CD4-positive, alpha-beta memory T cell (primary cell): ENCODE measurements at regions not wholly inside any gene's neighbourhood (a gene's known extent, or its start where the extent isn't known, plus 50 kb on each side); places are given as distances from the start of the nearest gene placed in this dataset.
"Not testable (repeated sequence)": the region's sequence is repeated elsewhere in the genome, so short reads cannot be mapped to it uniquely, and the experiment has no call there.

Experiments
- CTCF ChIA-PET: fragments of 350-600 bp; sonication (Branson Sonifier 250); formaldehyde crosslinking; loops from one replicate; lab custom pipeline; 2021; ENCODE audit warnings: inconsistent platforms; ENCODE audit not compliant: partially characterized antibody; lab: Charles Lee
- POLR2A ChIA-PET: fragments of 350-600 bp; sonication (Branson Sonifier 250); formaldehyde crosslinking; loops from one replicate; lab custom pipeline; 2021; ENCODE audit not compliant: partially characterized antibody; lab: Charles Lee
- DNase-seq, 5 donors: peaks; one replicate each; pipeline versions ENCODE4 v3.0.0 to v3.0.0-alpha.2; 2020 to 2022; ENCODE audit warnings: mixed read lengths in 1 of 5
- H3K27ac ChIP-seq: one replicate; pipeline ENCODE4 v1.7.0; 2013; ENCODE audit warnings: low read depth, low read length
- H3K27me3 ChIP-seq: 2 replicates; pipeline ENCODE4 v1.7.0; 2013; ENCODE audit warnings: mild to moderate bottlenecking, low read length, moderate library complexity; ENCODE audit not compliant: insufficient read depth
- H3K36me3 ChIP-seq: 2 replicates; pipeline ENCODE4 v1.7.0; 2013; ENCODE audit warnings: mild to moderate bottlenecking, low read length, moderate library complexity; ENCODE audit not compliant: insufficient read depth
- H3K4me1 ChIP-seq: 2 replicates; pipeline ENCODE4 v1.7.0; 2013; ENCODE audit warnings: mild to moderate bottlenecking, low read length, moderate library complexity; ENCODE audit not compliant: insufficient read depth
- H3K4me3 ChIP-seq, 2 donors: one replicate each; pipeline ENCODE4 v1.7.0; 2013; ENCODE audit warnings: low read length in 2 of 2, mild to moderate bottlenecking in 1 of 2
- H3K9me3 ChIP-seq, 2 donors: one replicate each; pipeline ENCODE4 v1.7.0; 2013; ENCODE audit warnings: low read length in 2 of 2, control low read depth in 1 of 2; ENCODE audit not compliant: control insufficient read depth in 1 of 2
- H3K27ac Mint-ChIP-seq, 7 donors: one replicate each; pipeline ENCODE4 v1.8.0; 2020 to 2021; ENCODE audit warnings: mixed read lengths in 7 of 7, mild to moderate bottlenecking in 6 of 7, inconsistent platforms in 3 of 7, moderate library complexity in 3 of 7
- H3K27me3 Mint-ChIP-seq, 2 donors: one replicate each; pipeline ENCODE4 v1.8.0; 2020 to 2021; ENCODE audit warnings: mixed read lengths in 2 of 2
- H3K36me3 Mint-ChIP-seq, 2 donors: one replicate each; pipeline ENCODE4 v1.8.0; 2020 to 2021; ENCODE audit warnings: mixed read lengths in 2 of 2, inconsistent platforms in 1 of 2, mild to moderate bottlenecking in 1 of 2
- H3K4me1 Mint-ChIP-seq, 4 donors: one replicate each; pipeline ENCODE4 v1.8.0; 2020 to 2021; ENCODE audit warnings: mixed read lengths in 4 of 4, mild to moderate bottlenecking in 1 of 4
- H3K4me3 Mint-ChIP-seq, 8 donors: one replicate each; pipeline ENCODE4 v1.8.0; 2020 to 2021; ENCODE audit warnings: mixed read lengths in 8 of 8, mild to moderate bottlenecking in 7 of 8, moderate library complexity in 6 of 8, inconsistent platforms in 3 of 8
- H3K9me3 Mint-ChIP-seq, 8 donors: one replicate each; pipeline ENCODE4 v1.8.0; 2020 to 2021; ENCODE audit warnings: mixed read lengths in 8 of 8, mild to moderate bottlenecking in 5 of 8, inconsistent platforms in 3 of 8, moderate library complexity in 1 of 8
- intact Hi-C: fragments of 100-400 bp; cut with micrococcal nuclease; formaldehyde crosslinking; loops from one replicate; pipeline ENCODE4 v1.15.1; 2023

- Mint-ChIP-seq H3K36me3 (peaks cover 0 to 17% of the 10 kb centered on the region in 2 donors), H3K4me1 (no peaks in the 10 kb centered on the region), H3K9me3 (peaks cover 0 to 4% (median 0%) of the 10 kb centered on the region in 8 donors), H3K27ac (no peak overlapping the region), H3K27me3 (no peaks in the 10 kb centered on the region), H3K4me3 (no peak overlapping the region)
- H3K4me3 ChIP-seq = no peak overlapping the region
- ChIA-PET CTCF (no interaction called here), POLR2A (no interaction called here)
- intact Hi-C loops = no loop called here
- no peaks in the 10 kb centered on the region for H3K4me1 ChIP-seq
- H3K9me3 ChIP-seq = no peaks in the 10 kb centered on the region
- DNase-seq = no peak
- no peaks in the 10 kb centered on the region for H3K27me3 ChIP-seq
- H3K27ac ChIP-seq = no peak overlapping the region
- no peaks in the 10 kb centered on the region for H3K36me3 ChIP-seq
Observed at GRCh38 chr6:159627939-159628338, 65.1 kb downstream of the SOD2 start.

- intact Hi-C loops, POLR2A ChIA-PET, H3K36me3 ChIP-seq, H3K4me3 ChIP-seq, H3K9me3 Mint-ChIP-seq, H3K4me3 Mint-ChIP-seq, H3K4me1 Mint-ChIP-seq, DNase-seq, H3K27me3 Mint-ChIP-seq, H3K27ac ChIP-seq, H3K9me3 ChIP-seq, H3K4me1 ChIP-seq, H3K27me3 ChIP-seq: not testable (repeated sequence)
- Mint-ChIP-seq H3K36me3 (peaks cover 0 to 13% of the 10 kb centered on the region in 2 donors), H3K27ac (peak overlapping the region in 1 of 7 donors; percentile 48)
- CTCF ChIA-PET = interaction anchor here (1.4 kb wide), 1 partner anchor 28 kb away, joined by 4 read pairs; no protein-coding TSS in a partner anchor
Observed at GRCh38 chr6:159626506-159626905, 66.5 kb downstream of the SOD2 start.

- H3K9me3 Mint-ChIP-seq = peaks cover 0 to 15% (median 2%) of the 10 kb centered on the region in 8 donors
- no peak for DNase-seq
- intact Hi-C loops = no loop called here
- Histone ChIP-seq H3K27ac (no peak overlapping the region), H3K4me1 (no peaks in the 10 kb centered on the region), H3K36me3 (no peaks in the 10 kb centered on the region), H3K27me3 (no peaks in the 10 kb centered on the region), H3K9me3 (no peaks in the 10 kb centered on the region), H3K4me3 (no peak overlapping the region)
- no peak overlapping the region for H3K4me3 Mint-ChIP-seq
- POLR2A ChIA-PET = no interaction called here
- no peak overlapping the region for H3K27ac Mint-ChIP-seq
- no peaks in the 10 kb centered on the region for H3K27me3 Mint-ChIP-seq
- H3K36me3 Mint-ChIP-seq = peaks cover 5 to 6% of the 10 kb centered on the region in 2 donors
- H3K4me1 Mint-ChIP-seq = no peaks in the 10 kb centered on the region
- CTCF ChIA-PET = no interaction called here
Observed at GRCh38 chr6:159623156-159623555, 69.9 kb downstream of the SOD2 start.

GRCh38 chr6:159620947-159621346, 72.1 kb downstream of the SOD2 start:
- H3K4me3 Mint-ChIP-seq = no peak overlapping the region
- H3K27ac Mint-ChIP-seq = no peak overlapping the region
- no peaks in the 10 kb centered on the region for H3K27me3 Mint-ChIP-seq
- ChIA-PET POLR2A (no interaction called here), CTCF (no interaction called here)
- no peaks in the 10 kb centered on the region for H3K4me1 ChIP-seq
- DNase-seq = no peak
- no peaks in the 10 kb centered on the region for H3K4me1 Mint-ChIP-seq
- no peaks in the 10 kb centered on the region for H3K27me3 ChIP-seq
- H3K9me3 ChIP-seq = peaks cover 6 to 14% of the 10 kb centered on the region in 2 donors
- H3K36me3 ChIP-seq = no peaks in the 10 kb centered on the region
- intact Hi-C loops = no loop called here
- H3K4me3 ChIP-seq = no peak overlapping the region
- no peak overlapping the region for H3K27ac ChIP-seq
- peaks cover 0 to 36% (median 23%) of the 10 kb centered on the region in 8 donors for H3K9me3 Mint-ChIP-seq
- H3K36me3 Mint-ChIP-seq = peaks cover 21 to 22% of the 10 kb centered on the region in 2 donors

GRCh38 chr6:159617444-159617843, 75.6 kb downstream of the SOD2 start:
- H3K27ac ChIP-seq = no peak overlapping the region
- intact Hi-C loops = no loop called here

GRCh38 chr6:159616456-159616855, 76.6 kb downstream of the SOD2 start:
- H3K9me3 ChIP-seq = peaks cover 6 to 14% of the 10 kb centered on the region in 2 donors
- H3K4me3 ChIP-seq = no peak overlapping the region
- intact Hi-C loops = no loop called here
- no peaks in the 10 kb centered on the region for H3K4me1 ChIP-seq
- Mint-ChIP-seq H3K27me3 (peaks cover 0 to 1% of the 10 kb centered on the region in 2 donors), H3K4me3 (no peak overlapping the region), H3K27ac (no peak overlapping the region), H3K9me3 (peaks cover 0 to 61% (median 45%) of the 10 kb centered on the region in 8 donors), H3K36me3 (peaks cover 21 to 29% of the 10 kb centered on the region in 2 donors), H3K4me1 (no peaks in the 10 kb centered on the region)
- ChIA-PET CTCF (no interaction called here), POLR2A (no interaction called here)
- H3K36me3 ChIP-seq = no peaks in the 10 kb centered on the region
- H3K27ac ChIP-seq = no peak overlapping the region
- DNase-seq = no peak
- no peaks in the 10 kb centered on the region for H3K27me3 ChIP-seq

More at GRCh38 chr6:159617444-159617843, 75.6 kb downstream of the SOD2 start:
- H3K27me3 Mint-ChIP-seq = peaks cover 0 to 1% of the 10 kb centered on the region in 2 donors
- peaks cover 6 to 14% of the 10 kb centered on the region in 2 donors for H3K9me3 ChIP-seq
- no peak for DNase-seq
- H3K36me3 ChIP-seq = no peaks in the 10 kb centered on the region
- ChIA-PET CTCF (no interaction called here), POLR2A (no interaction called here)
- no peaks in the 10 kb centered on the region for H3K4me1 ChIP-seq
- no peak overlapping the region for H3K4me3 Mint-ChIP-seq
- peaks cover 21 to 29% of the 10 kb centered on the region in 2 donors for H3K36me3 Mint-ChIP-seq
- H3K27ac Mint-ChIP-seq = no peak overlapping the region
- H3K9me3 Mint-ChIP-seq = peaks cover 0 to 61% (median 43%) of the 10 kb centered on the region in 8 donors
- no peaks in the 10 kb centered on the region for H3K27me3 ChIP-seq
- H3K4me1 Mint-ChIP-seq = no peaks in the 10 kb centered on the region
- no peak overlapping the region for H3K4me3 ChIP-seq

- no peak overlapping the region for H3K27ac Mint-ChIP-seq
- Histone ChIP-seq H3K9me3 (peaks cover 6 to 14% of the 10 kb centered on the region in 2 donors), H3K27me3 (no peaks in the 10 kb centered on the region), H3K36me3 (no peaks in the 10 kb centered on the region), H3K27ac (no peak overlapping the region), H3K4me3 (no peak overlapping the region), H3K4me1 (no peaks in the 10 kb centered on the region)
- ChIA-PET CTCF (no interaction called here), POLR2A (no interaction called here)
- H3K36me3 Mint-ChIP-seq = peaks cover 21 to 29% of the 10 kb centered on the region in 2 donors
- H3K9me3 Mint-ChIP-seq = peaks cover 0 to 61% (median 46%) of the 10 kb centered on the region in 8 donors
- H3K4me1 Mint-ChIP-seq = no peaks in the 10 kb centered on the region
- peaks cover 0 to 1% of the 10 kb centered on the region in 2 donors for H3K27me3 Mint-ChIP-seq
- H3K4me3 Mint-ChIP-seq = peak overlapping the region in 1 of 8 donors; percentile 20
- intact Hi-C loops = no loop called here
- no peak for DNase-seq
Observed at GRCh38 chr6:159615918-159616317, 77.1 kb downstream of the SOD2 start.
